Mesenchymal stem cell (in vitro differentiated cells and primary cell): ENCODE measurements at regions not wholly inside any gene's neighbourhood (a gene's known extent, or its start where the extent isn't known, plus 50 kb on each side); places are given as distances from the start of the nearest gene placed in this dataset.

Source experiments
- DNase-seq: peaks from one replicate; pipeline ENCODE4 v3.0.0-alpha.2; 2013
- H2AFZ ChIP-seq: one replicate; pipeline ENCODE4 v1.6.1; 2013; ENCODE audit warnings: low read depth, mild to moderate bottlenecking, control low read depth, inconsistent platforms, low read length, moderate library complexity
- H2AK5ac ChIP-seq: 2 replicates; pipeline ENCODE4 v1.6.1; 2013; ENCODE audit warnings: low read length, moderate library complexity, mild to moderate bottlenecking, inconsistent platforms; ENCODE audit not compliant: severe bottlenecking
- H2BK120ac ChIP-seq: one replicate; pipeline ENCODE4 v1.6.1; 2013; ENCODE audit warnings: low read depth, mild to moderate bottlenecking, inconsistent platforms, low read length, moderate library complexity
- H2BK12ac ChIP-seq, 2 experiments: one replicate each; pipeline ENCODE4 v1.6.1; 2013; ENCODE audit warnings: inconsistent platforms in 2 of 2, low read length in 2 of 2, mild to moderate bottlenecking in 2 of 2, moderate library complexity in 2 of 2, control low read depth in 1 of 2
- H2BK15ac ChIP-seq: one replicate; pipeline ENCODE4 v1.6.1; 2013; ENCODE audit warnings: mild to moderate bottlenecking, low read depth, inconsistent platforms; ENCODE audit not compliant: poor library complexity, severe bottlenecking
- H2BK5ac ChIP-seq: 2 replicates; pipeline ENCODE4 v1.6.1; 2013; ENCODE audit warnings: low read depth, mild to moderate bottlenecking, low read length, control low read depth, inconsistent platforms; ENCODE audit not compliant: poor library complexity, severe bottlenecking
- H3K14ac ChIP-seq, 2 experiments: one replicate each; pipeline ENCODE4 v1.6.1; 2013; ENCODE audit warnings: inconsistent platforms in 2 of 2, low read length in 2 of 2, control low read depth in 1 of 2, mild to moderate bottlenecking in 1 of 2, moderate library complexity in 1 of 2
- H3K18ac ChIP-seq, 2 experiments: one replicate each; pipeline ENCODE4 v1.6.1; 2013; ENCODE audit warnings: inconsistent platforms in 2 of 2, low read length in 2 of 2, control low read depth in 1 of 2, low read depth in 1 of 2, mild to moderate bottlenecking in 1 of 2
- H3K23ac ChIP-seq, 2 experiments: one replicate each; pipeline ENCODE4 v1.6.1; 2013; ENCODE audit warnings: inconsistent platforms in 2 of 2, low read length in 2 of 2, mild to moderate bottlenecking in 2 of 2, moderate library complexity in 2 of 2, control low read depth in 1 of 2
- H3K27ac ChIP-seq: 2 replicates; pipeline ENCODE4 v1.5.1; 2013; ENCODE audit warnings: mild to moderate bottlenecking, moderate library complexity, low read length, control low read depth, inconsistent platforms; ENCODE audit not compliant: poor library complexity, severe bottlenecking
- H3K27me3 ChIP-seq, 2 experiments: 2 replicates each; pipeline versions ENCODE4 v1.6.1 to v1.7.0; 2013; ENCODE audit warnings: low read length in 2 of 2, mild to moderate bottlenecking in 2 of 2, moderate library complexity in 2 of 2, control low read depth in 1 of 2, inconsistent platforms in 1 of 2; ENCODE audit not compliant: control insufficient read depth in 1 of 2, insufficient read depth in 1 of 2
- H3K36me3 ChIP-seq, 2 experiments: 2 replicates each; pipeline versions ENCODE4 v1.6.1 to v1.7.0; 2013; ENCODE audit warnings: low read length in 2 of 2, control low read depth in 1 of 2, inconsistent platforms in 1 of 2, low read depth in 1 of 2, mild to moderate bottlenecking in 1 of 2; ENCODE audit not compliant: insufficient read depth in 2 of 2, control insufficient read depth in 1 of 2
- H3K4ac ChIP-seq, 2 experiments: one replicate each; pipeline ENCODE4 v1.6.1; 2013; ENCODE audit warnings: inconsistent platforms in 2 of 2, low read length in 2 of 2, mild to moderate bottlenecking in 2 of 2, moderate library complexity in 2 of 2, control low read depth in 1 of 2, low read depth in 1 of 2
- H3K4me1 ChIP-seq: 2 replicates; pipeline ENCODE4 v1.6.1; 2013; ENCODE audit warnings: low read depth, low read length, control low read depth; ENCODE audit not compliant: control insufficient read depth, insufficient read depth
- H3K4me2 ChIP-seq: 2 replicates; pipeline ENCODE4 v1.6.1; 2013; ENCODE audit warnings: low read length, mild to moderate bottlenecking, inconsistent platforms; ENCODE audit not compliant: poor library complexity, severe bottlenecking
- H3K4me3 ChIP-seq, 2 experiments: 2 replicates each; pipeline versions ENCODE4 v1.5.1 to v1.7.0; 2013; ENCODE audit warnings: low read length in 2 of 2, mild to moderate bottlenecking in 2 of 2, control low read depth in 1 of 2, low read depth in 1 of 2; ENCODE audit not compliant: insufficient read depth in 1 of 2
- H3K79me1 ChIP-seq: replicated peaks from 2 replicates; pipeline ENCODE4 v1.6.1; 2013; ENCODE audit warnings: mild to moderate bottlenecking, control low read depth, low read length, inconsistent platforms; ENCODE audit not compliant: poor library complexity, severe bottlenecking
- H3K9ac ChIP-seq: 2 replicates; pipeline ENCODE4 v1.7.0; 2013; ENCODE audit warnings: mild to moderate bottlenecking, low read length, moderate library complexity
- H3K9me3 ChIP-seq: 2 replicates; pipeline ENCODE4 v1.7.0; 2013; ENCODE audit warnings: mild to moderate bottlenecking, low read length; ENCODE audit not compliant: control insufficient read depth
- H4K8ac ChIP-seq: one replicate; pipeline ENCODE4 v1.6.1; 2013; ENCODE audit warnings: inconsistent platforms, mild to moderate bottlenecking, low read length, moderate library complexity
- H4K91ac ChIP-seq: one replicate; pipeline ENCODE4 v1.6.1; 2013; ENCODE audit warnings: mild to moderate bottlenecking, low read length, inconsistent platforms
- WGBS: methylation state at CpG from one replicate; pipeline ENCODE4 v1.1.7; 2013; ENCODE audit warnings: mixed read lengths; 5-methylcytosine and 5-hydroxymethylcytosine counted together

GRCh38 chr7:85714951-85715350, 528.1 kb upstream of the SEMA3D start:
- no CpG with 5 or more reads among the region's 2 CpGs for WGBS
- H2AK5ac ChIP-seq, result no peak overlapping the region

GRCh38 chr7:85714043-85714578, 527.3 kb upstream of the SEMA3D start:
- H2BK5ac ChIP-seq, result no peak overlapping the region
- no peaks in the 10 kb centered on the region for H3K9me3 ChIP-seq
- no peak overlapping the region for H2AFZ ChIP-seq
- WGBS, result 100% methylated on average over 2 of the region's 2 CpGs
- H2BK120ac ChIP-seq, result no peak overlapping the region
- no peak overlapping the region for H3K4me3 ChIP-seq
- H2AK5ac ChIP-seq, result no peak overlapping the region
- H3K4me2 ChIP-seq, result no peak overlapping the region
- no peak overlapping the region for H2BK15ac ChIP-seq
- DNase-seq, result no peak
- no peaks in the 10 kb centered on the region for H3K27me3 ChIP-seq
- no peak overlapping the region for H3K23ac ChIP-seq
- H3K9ac ChIP-seq, result no peak overlapping the region
- H4K91ac ChIP-seq, result no peak overlapping the region
- H4K8ac ChIP-seq, result no peak overlapping the region
- no peaks in the 10 kb centered on the region for H3K36me3 ChIP-seq
- H2BK12ac ChIP-seq, result no peak overlapping the region
- H3K4ac ChIP-seq, result no peak overlapping the region
- no peaks in the 10 kb centered on the region for H3K79me1 ChIP-seq
- no peak overlapping the region for H3K27ac ChIP-seq
- H3K4me1 ChIP-seq, result no peaks in the 10 kb centered on the region
- no peak overlapping the region for H3K14ac ChIP-seq
- no peak overlapping the region for H3K18ac ChIP-seq

More at GRCh38 chr7:85714951-85715350, 528.1 kb upstream of the SEMA3D start:
- H3K36me3 ChIP-seq, result no peaks in the 10 kb centered on the region
- no peak overlapping the region for H2BK12ac ChIP-seq
- no peak overlapping the region for H3K23ac ChIP-seq
- no peak overlapping the region for H3K4me2 ChIP-seq
- H4K8ac ChIP-seq, result no peak overlapping the region
- no peak overlapping the region for H3K18ac ChIP-seq
- no peak overlapping the region for H2BK120ac ChIP-seq
- no peak overlapping the region for H3K27ac ChIP-seq
- H3K9me3 ChIP-seq, result no peaks in the 10 kb centered on the region
- no peak overlapping the region for H2BK5ac ChIP-seq
- H2BK15ac ChIP-seq, result no peak overlapping the region
- H3K4ac ChIP-seq, result no peak overlapping the region
- no peak overlapping the region for H3K14ac ChIP-seq
- no peak overlapping the region for H2AFZ ChIP-seq
- peaks cover 3% of the 10 kb centered on the region for H3K4me1 ChIP-seq
- H3K9ac ChIP-seq, result no peak overlapping the region
- DNase-seq, result no peak
- H3K79me1 ChIP-seq, result no peaks in the 10 kb centered on the region
- H3K27me3 ChIP-seq, result no peaks in the 10 kb centered on the region
- H4K91ac ChIP-seq, result no peak overlapping the region
- no peak overlapping the region for H3K4me3 ChIP-seq

- Histone ChIP-seq H3K27ac (no peak overlapping the region), H3K27me3 (no peaks in the 10 kb centered on the region), H2BK5ac (no peak overlapping the region), H3K23ac (no peak overlapping the region), H3K79me1 (no peaks in the 10 kb centered on the region), H3K18ac (no peak overlapping the region), H2BK12ac (no peak overlapping the region), H3K14ac (no peak overlapping the region), H2BK120ac (no peak overlapping the region), H3K4me3 (no peak overlapping the region), H3K9ac (no peak overlapping the region), H3K4me2 (no peak overlapping the region), H3K4me1 (no peaks in the 10 kb centered on the region), H4K91ac (no peak overlapping the region), H3K36me3 (no peaks in the 10 kb centered on the region), H3K4ac (no peak overlapping the region), H2AFZ (no peak overlapping the region), H4K8ac (no peak overlapping the region), H2AK5ac (no peak overlapping the region), H2BK15ac (no peak overlapping the region), H3K9me3 (no peaks in the 10 kb centered on the region)
- WGBS, result no CpG with 5 or more reads among the region's 1 CpG
- DNase-seq, result no peak
Measured at GRCh38 chr7:85713171-85713570, 526.3 kb upstream of the SEMA3D start.

DNA sequence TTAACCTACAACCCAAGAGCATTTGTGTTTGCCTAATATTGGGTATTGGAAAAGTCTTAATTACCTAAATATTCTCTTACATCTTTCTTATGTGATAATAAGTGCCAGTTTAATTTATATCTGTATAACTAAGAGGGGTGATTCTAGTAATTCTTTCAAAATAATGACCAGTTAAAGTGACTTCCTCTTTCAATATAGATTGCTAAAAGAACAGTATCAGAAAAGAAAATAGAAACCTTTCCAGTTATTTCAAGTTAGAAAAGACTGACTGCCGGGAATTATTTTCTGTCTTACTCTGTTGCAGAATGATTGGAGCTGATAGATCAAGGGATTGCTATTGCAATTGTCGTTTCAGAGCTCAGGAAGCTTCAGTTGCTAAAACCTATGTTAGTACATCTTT, 525.0 kb upstream of the SEMA3D start:
- Histone ChIP-seq H3K9ac (no peak overlapping the region), H3K9me3 (no peaks in the 10 kb centered on the region), H2AFZ (no peak overlapping the region), H3K4me2 (no peak overlapping the region), H3K79me1 (no peaks in the 10 kb centered on the region), H3K27ac (no peak overlapping the region), H2BK15ac (no peak overlapping the region), H2AK5ac (no peak overlapping the region), H3K36me3 (no peaks in the 10 kb centered on the region), H3K18ac (no peak overlapping the region), H2BK12ac (no peak overlapping the region), H2BK120ac (no peak overlapping the region), H3K4ac (no peak overlapping the region), H4K8ac (no peak overlapping the region), H3K4me1 (no peaks in the 10 kb centered on the region), H3K14ac (no peak overlapping the region), H3K27me3 (no peaks in the 10 kb centered on the region), H3K23ac (no peak overlapping the region), H2BK5ac (no peak overlapping the region), H4K91ac (no peak overlapping the region), H3K4me3 (no peak overlapping the region)
- 98% methylated on average over 2 of the region's 2 CpGs for WGBS
- DNase-seq, result no peak
